Lower leg skin (tissue), 3 donors: ENCODE measurements at regions not wholly inside any gene's neighbourhood (a gene's known extent, or its start where the extent isn't known, plus 50 kb on each side); places are given as distances from the start of the nearest gene placed in this dataset.

Experiments used
- POLR2A ChIP-seq, 2 donors: fragments of 450-650 bp; IDR thresholded peaks; one replicate each; pipeline ENCODE4 v1.6.1; 2016 to 2017; ENCODE audit warnings: antibody characterized with exemption in 2 of 2, mild to moderate bottlenecking in 1 of 2, moderate library complexity in 1 of 2
- TF ChIP-seq, protein P1 (sequence below), 3 donors: fragments of 450-650 bp; IDR thresholded peaks; one replicate each; pipeline ENCODE4 v1.5.1; 2016; ENCODE audit warnings: antibody characterized with exemption in 3 of 3, mild to moderate bottlenecking in 3 of 3, moderate library complexity in 2 of 3

DNA sequence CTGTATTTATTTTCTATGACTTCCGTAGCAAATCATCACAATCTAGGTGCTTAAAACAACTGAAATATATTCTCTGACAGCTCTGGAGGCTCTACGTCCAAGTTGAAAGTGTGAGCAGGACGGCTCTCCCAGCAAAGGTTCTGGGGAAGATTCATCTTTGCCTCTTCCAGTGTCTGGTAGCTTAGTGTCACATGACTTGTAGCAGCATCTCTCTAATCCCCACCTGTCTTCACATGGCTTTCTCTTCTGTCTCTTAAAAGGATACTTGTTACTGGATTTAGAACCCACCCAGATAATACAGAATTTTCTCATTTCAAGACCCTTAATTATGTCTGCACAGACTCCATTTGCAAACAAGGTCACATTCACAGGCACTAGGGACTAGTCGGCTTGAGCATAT is 687.7 kb upstream of the RBFOX1 start:
- TF ChIP-seq, protein P1, sequence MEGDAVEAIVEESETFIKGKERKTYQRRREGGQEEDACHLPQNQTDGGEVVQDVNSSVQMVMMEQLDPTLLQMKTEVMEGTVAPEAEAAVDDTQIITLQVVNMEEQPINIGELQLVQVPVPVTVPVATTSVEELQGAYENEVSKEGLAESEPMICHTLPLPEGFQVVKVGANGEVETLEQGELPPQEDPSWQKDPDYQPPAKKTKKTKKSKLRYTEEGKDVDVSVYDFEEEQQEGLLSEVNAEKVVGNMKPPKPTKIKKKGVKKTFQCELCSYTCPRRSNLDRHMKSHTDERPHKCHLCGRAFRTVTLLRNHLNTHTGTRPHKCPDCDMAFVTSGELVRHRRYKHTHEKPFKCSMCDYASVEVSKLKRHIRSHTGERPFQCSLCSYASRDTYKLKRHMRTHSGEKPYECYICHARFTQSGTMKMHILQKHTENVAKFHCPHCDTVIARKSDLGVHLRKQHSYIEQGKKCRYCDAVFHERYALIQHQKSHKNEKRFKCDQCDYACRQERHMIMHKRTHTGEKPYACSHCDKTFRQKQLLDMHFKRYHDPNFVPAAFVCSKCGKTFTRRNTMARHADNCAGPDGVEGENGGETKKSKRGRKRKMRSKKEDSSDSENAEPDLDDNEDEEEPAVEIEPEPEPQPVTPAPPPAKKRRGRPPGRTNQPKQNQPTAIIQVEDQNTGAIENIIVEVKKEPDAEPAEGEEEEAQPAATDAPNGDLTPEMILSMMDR (IDR thresholded peaks at IDR 0.05): no peak
- no peak for TF ChIP-seq POLR2A (IDR thresholded peaks at IDR 0.05)
